HG02763 (cell line): ENCODE measurements at regions not wholly inside any gene's neighbourhood (a gene's known extent, or its start where the extent isn't known, plus 50 kb on each side); places are given as distances from the start of the nearest gene placed in this dataset.

Source experiments
- ATAC-seq: cut with Tn5 transposase; IDR thresholded peaks from one replicate; pipeline ENCODE4 v1.9.1; 2021; ENCODE audit warnings: mild to moderate bottlenecking, moderate library complexity; ENCODE audit not compliant: unreplicated experiment

DNA sequence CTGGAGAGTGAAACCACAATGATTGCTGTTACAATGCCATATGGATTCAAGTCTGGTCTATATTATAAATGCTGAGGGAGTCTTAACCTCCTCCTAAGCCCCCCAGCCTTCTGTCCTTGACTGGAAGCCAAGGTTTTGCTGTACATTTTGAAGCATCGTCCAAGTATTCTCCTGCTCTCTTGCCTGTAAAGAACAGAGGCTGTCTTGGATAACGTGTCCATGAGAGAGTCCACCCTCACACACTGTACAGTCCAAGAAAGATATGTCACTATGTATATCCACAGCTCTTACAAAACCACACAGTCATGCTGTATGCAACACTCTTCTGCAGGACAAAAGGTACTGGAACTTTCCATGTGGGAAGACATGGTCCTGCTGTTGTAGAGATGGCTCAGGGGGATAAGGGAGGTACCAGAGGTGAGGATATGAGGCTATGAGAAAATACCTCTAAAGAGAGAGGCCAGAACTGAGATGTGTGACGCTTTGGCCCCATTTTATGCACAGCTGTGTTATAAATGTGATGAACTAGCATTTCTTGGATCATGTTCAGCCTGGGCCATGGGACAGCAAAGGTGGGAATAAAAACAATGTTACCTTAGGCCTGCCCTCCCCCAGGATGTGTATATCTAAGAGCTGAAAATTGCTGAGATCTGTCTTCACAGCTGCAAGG lies 678.6 kb downstream of the IQCM start:
- no peak for ATAC-seq

DNA sequence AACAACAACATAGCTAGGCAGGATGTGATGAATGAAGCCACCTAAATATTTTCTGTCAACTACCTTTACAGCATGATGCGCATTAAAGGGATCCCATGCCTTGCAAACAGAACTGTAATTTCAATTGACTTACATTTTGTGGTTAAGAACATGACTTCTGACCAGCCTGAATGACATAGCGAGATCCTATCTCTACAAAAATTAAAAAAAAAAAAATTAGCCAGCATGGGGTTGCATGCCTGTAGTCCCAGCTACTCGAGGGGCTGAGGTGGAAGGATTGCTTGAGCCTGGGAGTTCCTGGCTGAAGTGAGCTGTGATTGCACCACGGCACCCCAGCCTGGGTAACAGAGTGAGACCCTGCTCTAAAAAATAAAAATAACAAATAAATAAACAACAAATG lies 680.6 kb downstream of the IQCM start:
- no peak for ATAC-seq

DNA sequence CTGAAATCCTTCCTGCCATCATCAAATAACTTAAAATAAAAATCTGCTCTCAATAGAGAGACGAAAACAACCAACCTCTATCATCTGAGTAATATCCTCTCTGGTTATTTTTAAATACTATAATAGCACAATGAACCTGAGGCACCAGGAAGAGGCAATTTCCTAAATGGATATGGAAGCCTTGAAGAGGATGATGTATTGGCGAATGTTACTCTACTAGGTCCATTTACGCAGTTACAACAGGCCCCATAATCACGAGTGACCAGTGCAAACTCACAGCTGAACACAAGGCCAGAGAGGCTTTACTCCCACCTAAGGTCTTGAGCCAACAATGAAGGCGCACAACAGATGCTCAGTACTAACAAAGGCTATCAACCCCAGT lies 678.8 kb upstream of the NR3C2 start:
- ATAC-seq = no peak

DNA sequence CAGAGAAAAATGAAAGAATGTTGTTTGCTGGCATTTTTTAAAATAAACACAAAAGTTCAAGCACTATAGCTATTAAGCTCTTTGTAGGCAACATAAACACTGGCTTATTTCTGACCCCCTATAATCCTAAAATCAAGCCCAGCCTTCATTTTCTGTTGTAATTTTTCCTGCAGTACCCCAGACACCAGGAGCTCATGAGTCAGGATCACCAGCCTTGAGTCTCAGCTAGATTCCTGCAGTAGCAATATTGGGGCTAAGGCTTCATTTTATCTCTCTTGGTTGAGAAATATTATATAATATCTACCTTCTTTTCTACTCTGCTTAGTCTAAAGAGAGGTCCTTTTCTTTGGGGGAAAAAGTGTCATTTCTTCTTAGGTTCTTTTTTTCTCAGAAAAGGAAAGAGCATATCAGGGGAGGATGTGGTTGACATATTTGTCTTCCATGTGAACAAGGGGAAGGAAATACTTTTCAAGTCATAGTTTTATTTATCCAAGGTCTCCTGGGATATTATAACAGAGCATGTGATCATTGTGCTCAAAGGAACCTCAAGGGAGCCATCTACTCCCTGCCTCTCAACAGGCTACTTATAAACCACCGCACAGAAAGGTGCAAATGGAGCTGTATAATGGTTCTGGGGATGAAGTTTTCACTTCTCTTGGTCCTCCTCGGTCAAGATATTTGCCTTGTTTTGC lies 678.3 kb upstream of the NR3C2 start:
- ATAC-seq = no peak

DNA sequence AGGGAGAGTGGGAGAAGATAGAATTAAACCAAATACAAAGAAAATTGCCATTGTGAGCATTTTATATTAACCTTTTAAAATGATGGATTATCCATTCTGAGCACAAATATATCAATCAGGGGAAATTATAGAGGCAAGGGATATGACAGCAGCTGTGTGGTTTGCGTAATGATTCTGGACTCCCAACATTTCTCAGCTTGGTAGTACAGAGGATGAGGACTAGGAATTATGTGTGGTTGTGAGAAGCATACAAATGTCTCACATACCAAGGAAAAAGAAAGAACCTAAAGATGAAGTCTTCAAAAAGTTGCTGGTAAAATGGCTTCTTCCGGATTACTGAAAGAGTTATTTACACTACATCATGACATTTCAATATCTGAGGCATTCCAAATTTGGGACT lies 674.6 kb upstream of the NR3C2 start:
- no peak for ATAC-seq

DNA sequence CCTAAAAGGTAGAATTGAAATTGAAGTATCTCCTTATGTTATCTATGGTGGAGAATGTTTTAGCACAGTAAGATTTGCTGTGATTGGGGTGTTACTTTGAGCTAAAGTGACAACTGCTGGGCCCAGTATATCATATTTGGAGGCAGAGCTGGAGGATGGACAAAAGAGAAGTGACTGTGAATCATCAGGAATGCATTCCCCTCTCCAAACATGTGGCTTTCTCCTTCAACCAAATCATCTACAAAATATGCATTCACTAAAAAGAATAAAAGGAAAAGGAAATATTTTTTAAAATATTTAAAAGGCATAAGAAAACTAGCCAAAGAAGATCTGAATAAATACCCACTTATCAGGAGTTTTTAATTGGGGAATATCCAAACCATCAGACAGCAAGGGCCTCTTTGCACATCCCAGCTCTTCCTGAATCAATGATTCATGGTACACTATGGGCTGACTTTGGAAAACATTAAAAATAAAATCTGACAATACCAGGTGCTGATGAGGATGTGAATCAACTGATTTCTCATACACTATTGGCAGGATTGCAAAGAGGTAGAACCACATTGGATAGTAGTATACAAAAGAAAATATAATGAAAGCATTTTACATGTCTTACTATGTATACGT lies 671.7 kb upstream of the NR3C2 start:
- ATAC-seq = no peak

DNA sequence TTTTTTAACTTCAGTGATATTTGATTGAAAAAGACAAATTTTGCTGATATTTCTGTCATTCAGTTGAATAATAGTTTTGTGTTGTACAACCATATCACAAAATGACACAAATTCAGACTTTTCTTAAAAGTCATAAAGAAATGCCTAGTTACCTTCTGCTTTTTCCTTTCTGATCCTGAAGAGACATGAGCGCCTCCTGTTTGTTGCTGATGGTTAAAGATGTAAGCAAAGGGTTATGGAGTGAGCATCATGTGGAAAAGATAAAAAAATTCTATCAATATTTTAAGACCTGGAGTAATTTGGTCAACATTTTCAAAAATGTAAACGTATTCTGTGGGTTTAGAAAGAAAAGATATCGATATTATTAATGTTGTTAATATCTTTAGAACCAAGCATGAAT lies 669.9 kb upstream of the NR3C2 start:
- no peak for ATAC-seq

DNA sequence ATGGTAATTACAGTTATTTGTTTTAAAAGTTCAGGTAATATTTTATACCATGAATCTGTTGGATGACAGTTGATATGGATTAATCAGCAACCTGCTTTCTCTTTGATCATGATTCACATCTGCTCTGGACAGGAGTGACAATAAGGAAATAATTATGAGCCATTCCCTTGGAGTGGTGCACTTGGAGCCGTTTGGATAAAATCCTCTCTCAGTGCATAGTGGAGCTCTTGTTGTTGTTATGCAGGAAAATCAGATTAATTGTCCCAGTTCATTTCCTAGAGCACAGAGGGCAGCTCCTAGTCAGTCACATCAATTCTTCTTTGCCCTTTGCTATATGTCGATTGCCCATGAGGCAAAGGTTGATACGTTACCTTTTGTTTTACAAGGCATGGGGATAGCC lies 668.3 kb upstream of the NR3C2 start:
- no peak for ATAC-seq

DNA sequence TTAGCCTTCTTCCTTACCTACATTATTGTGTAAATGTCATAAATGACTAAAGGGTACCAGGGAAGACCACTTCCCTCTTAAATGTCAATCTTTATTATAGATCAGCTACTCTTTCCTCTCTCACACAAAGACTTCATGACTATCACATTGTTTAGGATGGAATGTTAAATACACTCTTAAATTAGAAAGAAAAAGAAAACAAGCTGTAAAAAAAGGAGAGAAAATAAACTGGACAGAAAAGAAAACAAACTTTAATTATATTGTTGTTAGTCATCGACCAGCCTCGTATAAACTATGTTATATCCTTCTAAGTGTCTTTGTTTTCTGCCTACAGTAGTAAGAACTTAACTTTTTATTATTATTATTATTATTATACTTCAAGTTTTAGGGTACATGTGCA lies 666.4 kb upstream of the NR3C2 start:
- ATAC-seq = no peak

DNA sequence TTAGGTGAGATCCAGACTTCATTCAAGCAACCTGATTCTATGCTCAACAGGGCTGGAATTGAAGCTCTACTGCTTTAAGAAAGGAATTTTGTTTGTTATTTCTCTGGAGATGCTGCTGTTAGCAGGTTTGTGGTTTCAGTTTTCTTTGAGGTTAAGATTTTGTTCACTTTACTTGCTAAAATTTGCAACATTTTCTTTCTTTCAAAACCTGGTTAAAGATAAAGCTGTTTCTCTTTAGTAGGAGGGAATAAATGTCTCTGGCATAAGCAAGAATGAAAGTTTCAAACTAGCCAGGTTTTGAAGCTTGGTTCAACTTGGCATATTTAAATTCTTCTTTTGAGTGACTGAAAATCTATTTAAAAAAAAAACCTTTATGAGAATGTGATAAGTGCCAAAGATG lies 660.6 kb upstream of the NR3C2 start:
- no peak for ATAC-seq

DNA sequence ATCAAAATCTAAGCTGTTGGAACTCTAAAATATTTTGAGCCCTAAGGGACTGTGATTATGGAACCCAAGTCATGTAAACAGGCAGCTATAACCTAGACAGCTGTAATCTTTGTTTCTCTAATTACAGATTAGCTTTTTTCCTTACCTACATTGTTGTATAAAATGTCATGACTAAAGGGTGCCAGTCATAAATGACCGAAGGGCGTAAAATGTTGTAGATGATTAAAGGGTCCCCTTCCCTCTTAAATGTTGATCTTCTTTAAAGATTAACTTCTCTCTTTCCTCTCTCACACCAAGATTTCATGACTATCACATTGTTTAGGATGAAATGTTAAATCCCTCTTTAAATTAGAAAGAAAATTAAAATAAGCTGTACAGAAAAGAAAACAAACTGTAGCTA lies 659.4 kb upstream of the NR3C2 start:
- ATAC-seq = no peak

DNA sequence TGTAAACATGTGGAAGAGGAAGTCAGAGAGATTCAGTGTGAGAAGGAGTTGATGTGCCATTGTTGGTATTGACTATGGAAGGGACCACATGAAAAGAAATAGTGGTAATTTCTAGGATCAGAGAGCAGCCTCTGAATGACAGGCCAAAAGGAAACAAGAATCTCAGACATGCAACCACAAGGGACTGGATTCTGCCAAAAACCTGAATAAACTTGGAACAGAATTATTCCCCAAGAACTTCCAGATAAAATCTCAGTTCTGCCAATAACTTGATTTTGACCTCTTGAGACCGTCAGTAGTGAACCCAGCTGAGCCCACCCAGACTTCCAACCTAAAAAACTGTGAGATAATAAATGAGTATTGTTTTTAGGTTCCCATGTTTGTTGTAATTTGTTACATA lies 653.6 kb upstream of the NR3C2 start:
- no peak for ATAC-seq

DNA sequence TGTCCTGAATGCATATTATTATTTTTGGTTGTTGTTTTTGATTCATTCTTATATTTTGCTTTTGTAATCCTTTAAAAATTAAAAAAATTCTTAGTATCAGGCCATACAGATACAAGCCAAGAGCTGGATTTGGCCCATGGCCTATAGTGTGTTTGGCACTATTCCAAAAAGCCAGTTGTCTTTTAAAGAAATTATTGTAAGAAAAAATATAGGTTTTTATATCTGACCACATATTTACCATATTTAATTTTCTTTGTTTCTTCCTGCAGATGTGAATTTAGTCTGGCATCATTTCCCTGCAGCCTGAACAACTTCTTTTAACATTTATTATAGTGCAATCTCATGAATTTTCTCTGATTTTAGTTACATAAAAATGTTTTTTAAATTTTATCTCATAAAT lies 652.8 kb upstream of the NR3C2 start:
- no peak for ATAC-seq

DNA sequence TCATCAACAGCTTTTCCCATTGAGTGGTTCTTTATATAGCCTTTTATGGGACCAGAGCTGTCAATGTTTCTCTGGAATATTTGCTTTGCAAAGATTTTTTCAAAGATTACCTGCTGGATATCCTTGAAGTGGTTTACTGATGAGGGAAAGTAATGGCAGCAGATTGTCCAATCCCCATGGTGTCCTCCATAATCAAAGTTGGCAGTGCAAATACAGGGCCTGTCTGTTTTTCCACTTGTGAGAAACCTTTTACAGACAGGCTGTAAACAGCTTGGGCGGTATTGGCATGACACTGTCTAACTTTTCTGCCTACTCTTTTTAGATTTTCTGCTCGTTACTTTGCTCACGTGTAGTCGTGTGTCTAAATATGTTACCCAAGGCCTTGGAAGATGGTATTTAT lies 641.9 kb upstream of the NR3C2 start:
- ATAC-seq = no peak

DNA sequence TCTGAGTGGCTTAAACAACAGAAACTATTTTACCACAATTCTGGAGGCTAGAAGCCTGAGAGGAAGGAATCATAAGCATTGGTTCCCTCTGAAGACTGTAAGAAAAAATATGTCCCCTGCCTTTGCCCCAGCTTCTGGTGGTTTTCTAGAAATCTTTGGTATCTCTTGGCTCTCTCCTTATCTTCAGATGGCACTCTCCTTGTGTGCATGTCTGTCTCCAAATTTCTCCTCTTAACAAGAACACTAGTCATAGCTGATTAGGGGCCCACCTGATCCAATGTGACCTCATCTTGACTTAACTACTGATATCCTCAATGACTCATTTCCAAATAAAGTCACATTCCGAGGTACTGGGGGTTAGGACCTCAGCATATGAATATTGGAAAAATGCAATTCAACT lies 635.0 kb upstream of the NR3C2 start:
- ATAC-seq = no peak

DNA sequence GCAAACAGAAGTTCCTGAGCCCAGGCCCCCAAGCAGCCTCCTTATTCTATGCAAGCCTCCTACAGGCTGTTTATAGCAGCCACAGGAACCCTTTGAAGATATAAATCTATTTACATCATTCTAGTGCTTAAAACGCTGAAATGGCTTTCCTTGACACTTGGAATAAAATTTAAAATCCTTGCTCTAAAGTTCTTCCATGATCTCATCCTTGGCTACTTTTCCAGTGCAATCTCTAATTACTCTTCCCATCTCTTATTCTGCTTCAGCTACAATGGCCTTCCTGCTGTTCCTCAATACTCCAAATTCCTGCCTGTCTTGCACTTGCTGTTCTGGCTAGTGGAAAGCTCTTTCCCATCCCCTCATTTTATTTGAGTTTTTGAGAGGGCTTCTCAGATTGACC lies 634.2 kb upstream of the NR3C2 start:
- ATAC-seq = no peak

DNA sequence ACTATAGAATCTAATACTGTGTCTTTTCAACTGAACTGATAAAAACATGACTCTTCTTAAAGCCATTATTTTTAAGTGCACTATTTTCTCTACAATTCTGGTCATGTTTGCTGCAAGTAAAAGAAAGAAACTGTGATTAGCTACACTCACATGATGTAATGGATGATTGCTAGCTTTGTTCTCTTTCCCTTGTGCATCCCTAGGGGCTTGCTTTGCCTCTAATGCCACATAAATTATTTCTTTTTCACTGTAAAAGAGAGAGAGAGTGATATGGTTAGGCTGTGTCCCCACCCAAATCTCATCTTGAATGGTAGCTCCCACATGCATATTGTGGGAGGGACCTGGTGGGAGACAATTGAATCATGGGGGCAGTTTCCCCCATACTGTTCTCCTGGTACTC lies 630.2 kb upstream of the NR3C2 start:
- ATAC-seq = no peak

DNA sequence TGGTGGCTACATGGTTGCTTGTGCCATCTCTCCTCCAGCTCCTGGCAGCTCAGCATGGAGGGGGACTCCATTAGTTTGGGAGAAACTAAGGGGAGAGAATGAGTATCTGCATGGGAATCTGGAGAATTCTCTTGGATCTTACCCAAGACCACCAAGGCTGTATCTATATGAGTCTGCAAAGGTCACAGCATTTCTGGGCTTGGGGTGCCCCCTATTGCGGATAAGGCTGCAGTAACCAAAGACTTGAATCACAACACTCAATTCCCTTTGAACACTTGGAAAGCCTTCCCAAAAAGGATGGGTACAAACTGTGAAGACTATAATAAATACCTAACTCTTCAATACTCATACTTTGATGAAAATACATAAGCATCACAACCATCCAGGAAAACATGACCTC lies 623.5 kb upstream of the NR3C2 start:
- ATAC-seq = no peak

DNA sequence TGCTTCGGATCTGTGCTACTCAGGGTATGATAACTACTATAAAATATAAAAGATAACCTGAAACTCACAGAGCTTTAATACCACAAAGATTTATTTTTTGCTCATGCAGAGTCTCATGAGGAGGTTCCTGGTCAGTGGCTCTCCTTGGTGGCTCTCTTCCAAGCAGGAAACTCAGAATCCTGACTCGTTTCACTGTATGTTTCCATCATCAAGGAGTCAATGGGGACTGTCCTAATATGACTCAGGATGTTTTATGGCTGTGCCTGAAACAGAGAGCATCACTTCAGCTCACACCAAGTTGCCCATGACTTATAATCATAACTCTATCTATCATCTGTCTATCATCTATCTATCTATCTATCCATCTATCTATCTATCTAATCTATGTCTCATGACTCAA lies 620.8 kb upstream of the NR3C2 start:
- ATAC-seq = no peak

DNA sequence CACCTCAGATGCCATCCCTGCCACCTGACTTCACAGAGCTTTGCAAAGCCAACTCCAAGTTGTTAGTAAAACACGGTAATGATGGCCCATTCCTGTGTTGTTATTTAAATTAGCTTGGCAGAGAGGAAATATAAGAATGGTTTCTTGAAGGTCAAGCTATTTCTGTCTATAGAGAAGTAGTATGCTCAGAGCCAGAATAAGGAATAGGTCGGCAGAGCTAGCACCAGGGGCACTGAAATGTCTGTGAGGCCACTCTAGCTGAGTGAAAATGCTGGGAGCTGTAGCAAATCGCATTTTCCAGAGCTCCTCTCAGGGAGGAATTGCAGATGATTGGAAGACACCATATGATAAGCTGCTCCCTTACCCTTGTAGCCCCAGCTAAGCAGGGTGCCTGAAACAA lies 615.4 kb upstream of the NR3C2 start:
- no peak for ATAC-seq

DNA sequence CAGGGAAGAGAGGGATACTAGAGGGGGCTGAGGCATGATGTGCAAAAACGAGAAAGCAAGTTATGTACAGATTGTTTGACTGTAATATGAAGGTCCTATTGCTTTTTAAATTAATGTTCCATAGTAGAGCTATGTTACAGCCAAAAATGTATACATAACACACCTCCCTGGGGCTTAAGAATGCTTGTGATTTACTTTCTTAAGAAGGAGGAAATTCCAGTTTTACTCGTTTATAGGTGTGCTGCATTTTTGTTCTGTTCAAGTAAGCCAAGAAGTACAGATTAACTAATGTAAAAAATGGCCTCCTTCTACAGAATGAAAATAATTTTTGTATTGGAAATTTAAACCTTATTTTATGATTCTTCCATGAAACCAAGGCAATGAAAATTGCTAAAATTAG lies 614.4 kb upstream of the NR3C2 start:
- ATAC-seq = no peak

DNA sequence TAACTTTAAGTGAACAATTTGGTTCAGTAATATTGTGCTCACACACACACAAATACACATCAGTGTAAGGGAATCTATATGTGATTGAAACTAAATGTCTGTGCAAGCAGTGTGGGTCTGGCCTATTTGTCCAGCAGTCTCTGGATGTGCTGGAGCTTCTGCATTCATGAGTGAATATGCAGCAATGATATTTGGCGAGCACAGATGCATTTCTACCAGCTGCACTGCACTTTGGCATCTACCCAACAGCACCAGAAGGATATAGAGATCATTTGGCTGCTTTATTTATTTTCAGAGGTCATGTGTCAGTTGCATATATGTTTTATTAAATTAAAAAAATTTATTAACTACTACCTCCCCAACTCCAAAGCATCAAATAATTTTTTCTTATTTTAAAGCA lies 613.4 kb upstream of the NR3C2 start:
- no peak for ATAC-seq

DNA sequence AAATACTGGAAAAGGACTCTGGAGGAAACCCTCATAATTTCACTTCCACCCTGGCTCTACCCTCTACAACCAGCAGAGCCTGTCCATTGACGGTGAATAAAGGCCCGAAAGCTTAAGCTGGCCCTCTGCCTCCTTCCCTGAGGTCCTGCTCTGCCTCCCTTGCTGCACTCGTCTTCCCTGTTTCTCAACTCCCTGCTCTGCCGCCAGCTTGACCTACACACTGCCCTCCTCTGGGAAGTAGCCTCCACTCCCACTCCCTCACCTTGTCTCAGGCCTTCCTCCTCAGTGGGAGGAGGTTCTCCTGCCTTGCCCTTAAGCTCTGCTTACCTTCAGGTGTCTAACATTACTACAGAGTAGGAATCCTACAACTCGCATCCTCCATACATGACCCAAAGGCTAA lies 608.6 kb upstream of the NR3C2 start:
- no peak for ATAC-seq
